ENCODE measurements at regions not wholly inside any gene's neighbourhood (a gene's known extent, or its start where the extent isn't known, plus 50 kb on each side); places are given as distances from the start of the nearest gene placed in this dataset.

DNA sequence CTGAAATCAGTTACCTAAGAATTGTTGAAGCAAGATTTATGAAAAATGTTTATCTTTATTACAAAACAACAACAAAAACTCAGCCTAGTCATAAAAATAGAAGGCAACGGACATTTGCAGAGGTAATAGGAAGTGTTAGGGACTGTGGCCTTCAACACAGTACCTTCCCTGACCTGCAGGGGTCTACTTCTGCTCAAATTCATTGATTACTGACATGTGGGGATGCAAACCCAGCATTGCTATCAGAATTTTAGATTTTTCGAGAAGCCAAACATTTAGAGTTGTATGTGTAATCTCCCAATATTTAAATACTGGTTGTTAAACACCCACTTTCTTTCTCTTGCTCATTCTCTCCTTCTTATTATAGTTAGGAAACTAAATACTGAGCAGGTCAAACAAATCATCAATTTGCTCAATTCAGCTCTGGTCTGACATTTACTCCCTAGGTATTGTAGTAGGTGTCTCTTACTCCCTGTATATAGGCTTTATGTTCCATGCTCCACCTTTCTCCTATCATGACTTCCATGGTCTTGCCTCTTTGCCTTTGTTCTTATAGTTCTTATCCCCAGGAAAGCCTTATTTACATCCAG lies 198.5 kb downstream of the UBE2E3 start:
- dilution Hi-C loops (cut with MboI; ENCODE audit: extremely low pct_ligation_motif_present, low sequenced_read_pairs): no loop called here
- no peaks in the 10 kb centered on the region for H3K36me3 ChIP-seq (ENCODE audit: control insufficient read depth in 2 of 2, extremely low read depth in 1 of 2, insufficient read depth in 2 of 2, low read length in 2 of 2)
- no peak overlapping the region for H3K9ac ChIP-seq (ENCODE audit: control insufficient read depth, extremely low read depth, insufficient read depth, low read length)
- no peaks in the 10 kb centered on the region for H3K9me1 ChIP-seq (ENCODE audit: control insufficient read depth, extremely low read depth, insufficient read depth, low read length)
- no peaks in the 10 kb centered on the region for H3K4me1 ChIP-seq (ENCODE audit: control insufficient read depth, extremely low read depth, insufficient read depth, low read length)
- FAIRE-seq (no peak), DNase-seq (ENCODE audit: low read depth, low spot score) (no peak)
- H3K4me2 ChIP-seq (ENCODE audit: control insufficient read depth, extremely low read depth, insufficient read depth, low read depth, low read length): no peak overlapping the region
- no peaks in the 10 kb centered on the region for H3K27me3 ChIP-seq (ENCODE audit: control insufficient read depth, extremely low read depth, insufficient read depth, low read length)
- H2AFZ ChIP-seq (ENCODE audit: control insufficient read depth, low read length): no peak overlapping the region
- TF ChIP-seq, protein P1, sequence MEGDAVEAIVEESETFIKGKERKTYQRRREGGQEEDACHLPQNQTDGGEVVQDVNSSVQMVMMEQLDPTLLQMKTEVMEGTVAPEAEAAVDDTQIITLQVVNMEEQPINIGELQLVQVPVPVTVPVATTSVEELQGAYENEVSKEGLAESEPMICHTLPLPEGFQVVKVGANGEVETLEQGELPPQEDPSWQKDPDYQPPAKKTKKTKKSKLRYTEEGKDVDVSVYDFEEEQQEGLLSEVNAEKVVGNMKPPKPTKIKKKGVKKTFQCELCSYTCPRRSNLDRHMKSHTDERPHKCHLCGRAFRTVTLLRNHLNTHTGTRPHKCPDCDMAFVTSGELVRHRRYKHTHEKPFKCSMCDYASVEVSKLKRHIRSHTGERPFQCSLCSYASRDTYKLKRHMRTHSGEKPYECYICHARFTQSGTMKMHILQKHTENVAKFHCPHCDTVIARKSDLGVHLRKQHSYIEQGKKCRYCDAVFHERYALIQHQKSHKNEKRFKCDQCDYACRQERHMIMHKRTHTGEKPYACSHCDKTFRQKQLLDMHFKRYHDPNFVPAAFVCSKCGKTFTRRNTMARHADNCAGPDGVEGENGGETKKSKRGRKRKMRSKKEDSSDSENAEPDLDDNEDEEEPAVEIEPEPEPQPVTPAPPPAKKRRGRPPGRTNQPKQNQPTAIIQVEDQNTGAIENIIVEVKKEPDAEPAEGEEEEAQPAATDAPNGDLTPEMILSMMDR (optimal IDR thresholded peaks at IDR 0.05 in 1 of 3, IDR thresholded peaks at IDR 0.05 in 1 of 3, conservative IDR thresholded peaks at IDR 0.05 in 1 of 3; ENCODE audit: extremely low read depth in 1 of 3, insufficient read depth in 2 of 3, low read length in 3 of 3): peak; percentile 48 to 57 (median 50)
- no peak for TF ChIP-seq EZH2 (IDR thresholded peaks at IDR 0.05; ENCODE audit: low read length)
- no peak overlapping the region for H3K4me3 ChIP-seq (ENCODE audit: control insufficient read depth in 2 of 3, extremely low read depth in 1 of 3, insufficient read depth in 2 of 3, low read depth in 1 of 3, low read length in 3 of 3)
- H3K27ac ChIP-seq (ENCODE audit: control insufficient read depth, insufficient read depth, low read length): no peak overlapping the region
- H3K79me2 ChIP-seq (ENCODE audit: control insufficient read depth, insufficient read depth, low read length): no peaks in the 10 kb centered on the region
- H3K9me3 ChIP-seq (ENCODE audit: control insufficient read depth, low read depth, low read length): no peaks in the 10 kb centered on the region
- H4K20me1 ChIP-seq (ENCODE audit: control insufficient read depth, extremely low read depth, insufficient read depth, low read length): no peaks in the 10 kb centered on the region

DNA sequence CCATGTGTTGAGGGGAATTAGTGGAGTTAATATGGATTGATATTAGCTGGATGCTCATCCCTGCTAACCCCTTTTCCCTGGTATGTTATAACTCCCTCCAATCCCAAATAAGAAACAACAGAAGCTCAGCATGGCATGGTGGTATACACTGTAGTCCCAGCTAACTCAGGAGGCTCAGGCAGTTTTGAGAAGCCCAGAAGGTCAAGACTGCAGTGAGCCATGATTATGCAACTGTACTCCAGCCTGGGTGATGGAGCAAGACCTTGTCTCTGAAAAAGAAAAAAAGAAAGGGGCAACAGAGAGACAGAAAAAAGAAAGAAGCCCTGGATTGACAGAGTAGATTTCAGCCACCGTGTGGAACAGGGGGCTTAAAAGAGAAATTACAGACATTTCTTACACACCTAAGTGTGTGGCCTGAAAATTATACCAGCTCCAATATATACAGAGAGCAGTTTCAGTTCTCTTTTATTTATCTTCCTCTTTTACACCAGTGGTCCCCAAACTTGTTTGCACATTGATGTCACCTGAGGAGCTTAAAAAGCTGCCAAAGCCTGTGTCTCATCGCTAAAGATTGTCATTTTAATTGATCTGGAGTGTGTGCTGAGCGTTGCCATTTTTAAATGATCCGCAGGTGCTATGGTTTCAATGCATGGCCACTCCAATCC lies 203.6 kb downstream of the UBE2E3 start:
- Histone ChIP-seq H3K27ac (ENCODE audit: control insufficient read depth, insufficient read depth, low read length) (no peak overlapping the region), H3K4me1 (ENCODE audit: control insufficient read depth, extremely low read depth, insufficient read depth, low read length) (no peaks in the 10 kb centered on the region), H4K20me1 (ENCODE audit: control insufficient read depth, extremely low read depth, insufficient read depth, low read length) (no peaks in the 10 kb centered on the region), H3K36me3 (ENCODE audit: control insufficient read depth in 2 of 2, extremely low read depth in 1 of 2, insufficient read depth in 2 of 2, low read length in 2 of 2) (no peaks in the 10 kb centered on the region), H3K27me3 (ENCODE audit: control insufficient read depth, extremely low read depth, insufficient read depth, low read length) (no peaks in the 10 kb centered on the region), H3K9me1 (ENCODE audit: control insufficient read depth, extremely low read depth, insufficient read depth, low read length) (no peaks in the 10 kb centered on the region), H3K79me2 (ENCODE audit: control insufficient read depth, insufficient read depth, low read length) (no peaks in the 10 kb centered on the region), H3K4me2 (ENCODE audit: control insufficient read depth, extremely low read depth, insufficient read depth, low read depth, low read length) (no peak overlapping the region), H3K4me3 (ENCODE audit: control insufficient read depth in 2 of 3, extremely low read depth in 1 of 3, insufficient read depth in 2 of 3, low read depth in 1 of 3, low read length in 3 of 3) (no peak overlapping the region), H3K9ac (ENCODE audit: control insufficient read depth, extremely low read depth, insufficient read depth, low read length) (no peak overlapping the region), H2AFZ (ENCODE audit: control insufficient read depth, low read length) (no peak overlapping the region), H3K9me3 (ENCODE audit: control insufficient read depth, low read depth, low read length) (no peaks in the 10 kb centered on the region)
- TF ChIP-seq, protein P1 (optimal IDR thresholded peaks at IDR 0.05 in 1 of 3, IDR thresholded peaks at IDR 0.05 in 1 of 3, conservative IDR thresholded peaks at IDR 0.05 in 1 of 3; ENCODE audit: extremely low read depth in 1 of 3, insufficient read depth in 2 of 3, low read length in 3 of 3): no peak
- dilution Hi-C loops (cut with MboI; ENCODE audit: extremely low pct_ligation_motif_present, low sequenced_read_pairs): no loop called here
- FAIRE-seq: no peak
- no peak for DNase-seq (ENCODE audit: low read depth, low spot score)
